Left renal cortex interstitium (tissue), 4 donors: ENCODE measurements at regions not wholly inside any gene's neighbourhood (a gene's known extent, or its start where the extent isn't known, plus 50 kb on each side); places are given as distances from the start of the nearest gene placed in this dataset.

Source experiments
- DNase-seq, 4 donors: peaks; one replicate each; pipeline ENCODE4 v3.0.0-alpha.2; 2013; ENCODE audit warnings: low read depth in 4 of 4, low spot score in 2 of 4, missing footprints in 1 of 4

DNA sequence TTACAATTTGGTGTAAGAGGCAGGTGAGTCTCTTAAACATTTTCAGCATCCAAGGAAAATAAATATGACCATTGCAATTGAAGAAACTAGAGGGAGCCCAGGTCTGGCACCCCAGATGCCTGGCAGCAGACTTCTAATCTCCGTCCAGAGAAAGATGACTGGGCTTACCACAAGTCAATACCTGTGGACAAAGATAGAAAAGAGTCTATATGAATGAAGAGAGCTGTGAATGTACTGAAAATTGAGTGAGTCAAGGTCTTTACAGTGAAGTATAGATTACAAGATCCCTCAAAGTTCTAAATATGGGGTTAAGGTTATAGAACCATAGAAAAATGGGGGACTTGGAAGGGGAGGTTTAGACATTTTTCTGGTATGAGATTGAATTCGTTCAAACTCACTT is 827.4 kb upstream of the NR2F2 start:
- no peak for DNase-seq

GRCh38 chr15:95503640-95504225 is 826.8 kb upstream of the NR2F2 start:
- no peak for DNase-seq

DNA sequence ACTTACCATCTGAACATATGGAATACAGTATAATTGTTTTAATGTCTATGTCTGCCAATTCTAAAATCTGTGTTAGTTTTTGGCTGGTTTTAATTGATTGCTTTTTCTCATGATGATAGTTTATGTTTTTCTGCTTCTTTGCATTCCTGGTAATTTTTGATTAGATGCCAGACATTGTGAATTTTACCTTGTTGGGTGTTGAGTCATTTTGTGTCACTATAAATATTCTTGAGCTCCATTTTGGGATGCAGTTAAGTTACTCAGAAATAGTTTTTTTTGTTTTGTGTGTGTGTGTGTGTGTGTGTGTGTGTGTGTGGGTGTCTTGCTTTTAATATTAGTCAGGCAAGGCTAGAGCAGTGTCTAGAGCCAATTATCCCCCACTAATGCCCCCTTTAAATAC is 818.8 kb upstream of the NR2F2 start:
- no peak for DNase-seq

GRCh38 chr15:95512906-95513305 is 817.6 kb upstream of the NR2F2 start:
- no peak for DNase-seq

DNA sequence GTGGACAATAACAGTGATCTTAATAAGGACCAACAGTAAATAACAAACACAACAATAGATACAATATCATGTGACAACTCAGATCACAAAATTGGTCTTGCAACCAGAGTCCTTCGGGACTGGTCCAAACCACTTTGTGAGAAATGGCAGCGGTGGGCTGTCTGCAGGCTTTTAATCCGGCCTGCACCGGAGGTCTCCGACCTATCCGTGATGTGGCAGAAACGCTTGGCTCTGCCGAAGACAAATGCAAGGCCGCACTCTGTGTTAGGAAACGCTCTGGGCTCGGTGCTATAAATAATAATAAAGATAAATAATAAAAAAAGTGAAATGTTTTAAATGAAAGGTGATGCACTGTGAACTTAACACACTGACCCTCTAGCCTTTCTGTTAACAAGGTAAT is 810.6 kb upstream of the NR2F2 start:
- no peak for DNase-seq

DNA sequence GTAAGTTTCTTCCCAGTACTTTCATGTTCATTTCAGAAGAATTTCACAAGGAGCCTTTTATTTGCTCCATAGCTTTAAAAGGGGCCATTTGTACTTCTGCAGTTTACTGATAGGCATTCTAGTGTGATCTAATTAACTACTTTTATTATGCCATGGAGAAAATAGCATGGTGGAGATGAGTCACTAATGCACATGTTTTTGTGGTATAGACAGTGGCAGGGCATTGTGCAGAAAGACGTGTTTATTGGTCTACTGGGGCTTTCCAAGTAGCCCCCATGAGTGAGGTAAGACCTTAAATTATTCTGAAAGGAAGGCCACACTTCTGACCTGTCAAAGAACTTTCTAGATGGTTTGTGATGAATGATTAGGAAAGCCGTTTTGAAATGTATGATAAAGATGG is 810.0 kb upstream of the NR2F2 start:
- no peak for DNase-seq

DNA sequence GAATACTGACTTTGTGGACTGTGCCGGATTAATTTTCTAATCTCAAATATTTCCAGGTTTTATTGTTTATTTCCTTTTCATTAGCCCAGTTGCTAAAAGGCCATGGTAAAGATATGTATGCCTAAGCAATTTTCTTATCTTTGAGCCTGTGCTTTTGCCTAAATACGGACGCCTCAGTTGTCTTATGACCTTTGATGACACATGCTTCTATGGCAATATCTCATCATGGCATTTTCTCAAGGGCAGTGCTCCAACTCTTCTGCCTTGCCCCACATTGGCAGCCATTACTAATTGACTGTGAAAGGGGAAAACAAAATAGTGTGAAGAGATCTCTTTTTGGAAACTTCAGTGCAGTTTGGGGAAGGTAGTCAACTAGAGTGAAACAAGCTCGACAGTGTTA is 809.6 kb upstream of the NR2F2 start:
- no peak for DNase-seq

DNA sequence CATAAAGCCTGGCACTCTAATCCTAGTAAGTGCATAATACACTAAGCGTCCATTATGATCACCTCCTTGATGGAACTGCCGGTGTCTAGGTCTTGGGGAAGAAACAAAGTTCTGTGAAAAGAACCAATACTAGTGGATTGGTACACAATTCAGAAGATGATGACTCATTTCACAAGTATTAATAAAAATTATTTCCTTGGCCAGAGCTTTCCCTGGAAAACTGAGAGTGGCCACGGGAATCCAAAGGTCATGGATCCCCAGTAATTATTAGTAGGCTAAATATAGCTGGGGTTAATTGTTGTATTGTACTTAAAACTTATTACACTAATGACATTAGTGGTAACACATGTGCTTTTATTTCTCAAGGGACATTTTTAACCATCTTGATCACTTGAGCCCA is 808.0 kb upstream of the NR2F2 start:
- DNase-seq, result no peak

- DNase-seq, result no peak
Measured at GRCh38 chr15:95528920-95529319, 801.6 kb upstream of the NR2F2 start.

- no peak for DNase-seq
Measured at GRCh38 chr15:95536638-95537037, 793.9 kb upstream of the NR2F2 start.

- no peak for DNase-seq
Measured at GRCh38 chr15:95538693-95539092, 791.8 kb upstream of the NR2F2 start.

- DNase-seq, result no peak
Measured at GRCh38 chr15:95541301-95541700, 789.2 kb upstream of the NR2F2 start.

DNA sequence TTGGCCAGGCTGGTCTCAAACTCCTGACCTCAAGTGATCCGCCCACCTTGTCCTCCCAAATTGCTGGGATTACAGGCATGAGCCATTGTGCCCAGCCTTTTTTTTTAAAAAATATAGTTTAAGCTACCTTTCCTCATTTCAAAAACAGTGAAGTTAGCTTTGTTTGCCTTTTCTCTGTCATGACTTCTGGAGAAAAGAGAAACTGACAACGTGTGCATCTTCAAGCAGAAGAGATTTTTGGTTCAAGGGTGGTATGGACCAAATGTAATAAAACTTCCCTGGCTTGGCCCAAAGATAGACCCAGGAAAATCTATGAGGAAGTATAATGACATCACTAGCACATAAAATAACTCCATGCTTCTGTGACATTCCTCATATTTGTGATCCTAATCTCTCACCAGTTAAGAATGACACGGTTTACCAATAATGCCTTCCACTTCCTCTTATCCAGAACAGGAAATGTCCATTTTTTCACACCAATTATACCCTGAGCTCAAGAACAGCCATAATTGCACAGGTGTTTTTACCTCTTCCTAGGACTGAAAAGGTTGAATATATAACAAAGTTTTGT is 781.2 kb upstream of the NR2F2 start:
- no peak for DNase-seq

DNA sequence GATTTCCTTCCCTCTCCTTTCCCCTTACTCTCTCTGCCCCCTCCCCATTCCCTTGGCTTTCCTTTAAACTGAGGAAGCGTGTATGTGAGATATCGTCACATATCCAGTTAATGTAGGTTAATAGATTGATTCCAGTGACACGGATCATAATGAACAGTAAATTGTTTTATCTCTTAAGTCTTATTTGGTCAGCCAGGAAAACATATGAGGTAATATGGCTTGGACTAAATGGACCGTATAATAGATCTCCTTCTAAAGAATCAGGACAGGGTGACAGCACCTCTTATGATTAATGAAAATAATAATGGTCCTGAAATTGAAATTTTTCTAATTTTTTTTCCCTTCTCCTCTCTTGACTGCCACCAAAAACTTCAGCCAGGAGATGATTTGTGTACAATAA is 779.8 kb upstream of the NR2F2 start:
- DNase-seq, result no peak

GRCh38 chr15:95556225-95556624 is 774.3 kb upstream of the NR2F2 start:
- no peak for DNase-seq

DNA sequence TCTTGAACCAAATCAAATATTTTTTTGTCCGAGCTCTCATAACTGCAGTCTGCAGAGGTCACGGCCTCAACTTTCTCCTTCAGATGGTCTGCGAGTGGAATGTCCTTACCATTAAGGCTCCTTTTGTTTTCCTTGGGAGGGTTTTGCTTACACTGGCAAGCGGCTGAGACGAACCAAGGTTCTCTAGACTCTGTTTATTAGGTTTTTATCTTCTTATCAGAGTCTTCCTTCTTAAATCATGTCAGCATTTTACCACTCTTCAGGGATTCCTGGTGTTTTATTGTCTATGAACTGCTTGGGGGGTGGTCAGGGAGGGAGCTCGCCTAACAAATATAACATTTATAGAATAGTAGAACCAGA is 773.7 kb upstream of the NR2F2 start:
- DNase-seq, result peak in 2 of 4 donors; percentile 63 to 67

- DNase-seq, result no peak
Measured at GRCh38 chr15:95557226-95558046, 773.1 kb upstream of the NR2F2 start.

DNA sequence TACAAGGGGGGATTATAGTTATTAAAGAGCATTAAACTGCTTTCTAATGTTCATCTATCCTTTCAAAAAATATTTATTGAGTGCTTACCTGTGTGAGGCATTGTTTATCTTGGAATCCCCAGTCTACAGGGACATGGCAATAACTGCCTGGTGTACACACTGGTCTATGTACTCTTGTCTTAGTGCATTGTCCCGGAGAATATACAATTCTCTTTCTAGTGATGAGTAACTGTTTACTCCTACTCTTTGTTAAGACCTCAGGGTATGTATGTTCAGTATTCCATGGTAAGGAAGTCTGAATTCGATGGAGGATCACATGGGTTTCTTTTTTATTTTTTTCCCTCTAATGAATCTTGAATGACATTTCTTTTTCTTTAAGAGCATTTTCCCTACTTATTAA is 772.4 kb upstream of the NR2F2 start:
- DNase-seq, result no peak

- no peak for DNase-seq
Measured at GRCh38 chr15:95558916-95559315, 771.6 kb upstream of the NR2F2 start.

GRCh38 chr15:95559875-95560394 is 770.6 kb upstream of the NR2F2 start:
- DNase-seq, result no peak

- DNase-seq, result no peak
Measured at GRCh38 chr15:95561463-95561862, 769.0 kb upstream of the NR2F2 start.

- no peak for DNase-seq
Measured at GRCh38 chr15:95563634-95564033, 766.9 kb upstream of the NR2F2 start.
